HUES48 (cell line): ENCODE measurements at regions not wholly inside any gene's neighbourhood (a gene's known extent, or its start where the extent isn't known, plus 50 kb on each side); places are given as distances from the start of the nearest gene placed in this dataset.
"Not testable (repeated sequence)": the region's sequence is repeated elsewhere in the genome, so short reads cannot be mapped to it uniquely, and the experiment has no call there.

Experiments used
- H3K27ac ChIP-seq: one replicate; pipeline ENCODE4 v1.7.0; 2013; ENCODE audit warnings: low read depth, low read length, inconsistent platforms
- H3K27me3 ChIP-seq: 2 replicates; pipeline ENCODE4 v1.6.1; 2013; ENCODE audit warnings: mild to moderate bottlenecking, low read length; ENCODE audit not compliant: control insufficient read depth, insufficient read depth
- H3K36me3 ChIP-seq: 2 replicates; pipeline ENCODE4 v1.6.1; 2013; ENCODE audit warnings: low read length; ENCODE audit not compliant: control insufficient read depth, insufficient read depth
- H3K4me1 ChIP-seq: 2 replicates; pipeline ENCODE4 v1.6.1; 2013; ENCODE audit warnings: mild to moderate bottlenecking, low read length; ENCODE audit not compliant: control insufficient read depth, insufficient read depth
- H3K4me3 ChIP-seq: 2 replicates; pipeline ENCODE4 v1.5.1; 2013; ENCODE audit warnings: mild to moderate bottlenecking, low read depth, low read length
- H3K9ac ChIP-seq: 2 replicates; pipeline ENCODE4 v1.6.1; 2013; ENCODE audit warnings: mild to moderate bottlenecking, low read depth, low read length, moderate library complexity
- H3K9me3 ChIP-seq: 2 replicates; pipeline ENCODE4 v1.6.1; 2013; ENCODE audit warnings: low read length; ENCODE audit not compliant: control insufficient read depth, insufficient read depth

DNA sequence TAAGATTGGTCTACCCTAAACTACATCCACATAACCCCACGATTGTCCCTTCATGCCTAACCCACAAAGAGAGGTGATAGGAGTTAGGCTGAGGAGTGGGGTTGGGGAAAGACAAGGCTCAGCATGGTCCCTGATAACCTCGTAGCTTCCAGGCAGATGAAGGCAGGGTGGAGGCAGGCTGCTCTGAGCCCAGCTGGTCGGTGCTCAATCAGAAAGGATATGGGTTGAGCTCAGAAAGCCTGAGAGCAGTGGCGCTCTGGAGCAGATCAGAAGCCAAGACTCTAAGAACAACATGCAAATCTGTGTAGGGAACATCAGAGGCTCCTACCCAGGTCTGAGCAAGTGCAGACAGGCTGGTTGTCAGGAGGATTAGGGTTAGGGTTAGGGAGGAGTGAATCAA, 353.0 kb downstream of the GOLGA6L6 start:
- peaks cover 49% of the 10 kb centered on the region for H3K9me3 ChIP-seq
- not testable (repeated sequence) for H3K27me3 ChIP-seq, H3K4me1 ChIP-seq, H3K36me3 ChIP-seq, H3K9ac ChIP-seq, H3K27ac ChIP-seq, H3K4me3 ChIP-seq

- H3K9ac ChIP-seq, result not testable (repeated sequence)
These were observed 353.9 kb downstream of the GOLGA6L6 start for GRCh38 chr15:20187370-20188355.

GRCh38 chr15:20184879-20185278, 356.7 kb downstream of the GOLGA6L6 start:
- H3K9ac ChIP-seq, H3K27ac ChIP-seq, H3K36me3 ChIP-seq, H3K27me3 ChIP-seq, H3K4me3 ChIP-seq, H3K4me1 ChIP-seq: not testable (repeated sequence)
- peaks cover 23% of the 10 kb centered on the region for H3K9me3 ChIP-seq

More at GRCh38 chr15:20187370-20188355, 353.9 kb downstream of the GOLGA6L6 start:
- H3K27me3 ChIP-seq, H3K4me1 ChIP-seq, H3K36me3 ChIP-seq, H3K27ac ChIP-seq, H3K4me3 ChIP-seq: not testable (repeated sequence)
- H3K9me3 ChIP-seq, result peaks cover 44% of the 10 kb centered on the region

GRCh38 chr15:20168221-20168620, 373.4 kb downstream of the GOLGA6L6 start:
- H3K9ac ChIP-seq, H3K9me3 ChIP-seq, H3K27me3 ChIP-seq: not testable (repeated sequence)

GRCh38 chr15:20153528-20153927, 388.1 kb downstream of the GOLGA6L6 start:
- H3K4me3 ChIP-seq, H3K9me3 ChIP-seq, H3K9ac ChIP-seq, H3K4me1 ChIP-seq, H3K36me3 ChIP-seq, H3K27ac ChIP-seq, H3K27me3 ChIP-seq: not testable (repeated sequence)

More at GRCh38 chr15:20168221-20168620, 373.4 kb downstream of the GOLGA6L6 start:
- H3K4me3 ChIP-seq, H3K36me3 ChIP-seq, H3K4me1 ChIP-seq, H3K27ac ChIP-seq: not testable (repeated sequence)

- H3K36me3 ChIP-seq, H3K4me3 ChIP-seq, H3K4me1 ChIP-seq, H3K9ac ChIP-seq, H3K27me3 ChIP-seq, H3K9me3 ChIP-seq, H3K27ac ChIP-seq: not testable (repeated sequence)
These were observed 392.9 kb downstream of the GOLGA6L6 start for GRCh38 chr15:20148679-20149078.

- not testable (repeated sequence) for H3K36me3 ChIP-seq, H3K27ac ChIP-seq, H3K27me3 ChIP-seq, H3K4me3 ChIP-seq, H3K4me1 ChIP-seq, H3K9ac ChIP-seq, H3K9me3 ChIP-seq
These were observed 393.6 kb downstream of the GOLGA6L6 start for GRCh38 chr15:20148008-20148407.

- H3K9ac ChIP-seq, H3K4me1 ChIP-seq, H3K9me3 ChIP-seq, H3K27me3 ChIP-seq, H3K4me3 ChIP-seq, H3K36me3 ChIP-seq, H3K27ac ChIP-seq: not testable (repeated sequence)
These were observed 397.1 kb downstream of the GOLGA6L6 start for GRCh38 chr15:20144333-20145036.

DNA sequence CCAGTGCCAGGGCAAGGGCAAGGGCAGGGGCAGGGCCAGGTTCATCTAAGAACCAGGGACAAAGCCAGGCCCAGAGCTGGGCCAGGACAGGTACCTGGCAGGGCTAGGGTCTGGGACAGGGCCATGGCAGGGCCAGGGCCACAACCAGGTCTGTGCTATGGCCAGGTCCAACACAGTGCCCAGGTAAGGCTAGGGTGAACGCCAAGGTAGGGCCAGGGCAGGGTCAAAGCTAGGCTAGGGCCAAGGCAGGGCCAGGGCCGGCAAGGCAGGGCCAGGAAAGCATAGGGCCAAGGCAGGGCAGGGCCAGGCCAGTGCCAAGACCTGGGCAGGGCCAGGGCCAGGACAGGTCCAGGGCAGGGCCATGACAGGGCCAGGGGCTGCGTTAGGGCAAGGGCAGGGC, 398.7 kb downstream of the GOLGA6L6 start:
- H3K4me3 ChIP-seq, H3K36me3 ChIP-seq, H3K4me1 ChIP-seq, H3K9ac ChIP-seq, H3K27ac ChIP-seq, H3K9me3 ChIP-seq, H3K27me3 ChIP-seq: not testable (repeated sequence)

DNA sequence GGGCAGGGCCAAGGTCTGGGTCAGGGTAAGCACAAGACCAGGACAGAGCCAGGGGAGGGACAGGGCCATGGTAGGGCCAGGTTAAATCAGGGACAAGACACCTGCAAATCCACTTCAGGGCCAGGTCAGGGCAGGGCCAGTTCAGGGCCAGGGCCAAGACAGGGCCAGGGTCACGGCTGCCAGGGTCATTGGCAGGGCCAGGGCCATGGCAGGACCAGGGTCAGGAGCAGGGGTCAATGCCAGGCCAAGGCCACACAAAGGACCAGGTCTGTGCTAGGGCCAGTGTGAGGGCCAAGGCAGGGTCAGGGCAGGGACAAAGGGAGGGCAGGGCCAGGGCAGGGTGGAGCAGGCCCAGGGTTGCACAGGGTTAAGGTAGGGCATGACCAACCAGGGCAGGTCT, 399.2 kb downstream of the GOLGA6L6 start:
- not testable (repeated sequence) for H3K27ac ChIP-seq, H3K27me3 ChIP-seq, H3K4me3 ChIP-seq, H3K36me3 ChIP-seq, H3K4me1 ChIP-seq, H3K9me3 ChIP-seq, H3K9ac ChIP-seq

- H3K36me3 ChIP-seq, H3K4me3 ChIP-seq, H3K9me3 ChIP-seq, H3K9ac ChIP-seq, H3K27me3 ChIP-seq, H3K4me1 ChIP-seq, H3K27ac ChIP-seq: not testable (repeated sequence)
These were observed 416.9 kb downstream of the GOLGA6L6 start for GRCh38 chr15:20124668-20125067.
